ENCODE measurements at regions not wholly inside any gene's neighbourhood (a gene's known extent, or its start where the extent isn't known, plus 50 kb on each side); places are given as distances from the start of the nearest gene placed in this dataset.
"Not testable (repeated sequence)": the region's sequence is repeated elsewhere in the genome, so short reads cannot be mapped to it uniquely, and the experiment has no call there.

DNA sequence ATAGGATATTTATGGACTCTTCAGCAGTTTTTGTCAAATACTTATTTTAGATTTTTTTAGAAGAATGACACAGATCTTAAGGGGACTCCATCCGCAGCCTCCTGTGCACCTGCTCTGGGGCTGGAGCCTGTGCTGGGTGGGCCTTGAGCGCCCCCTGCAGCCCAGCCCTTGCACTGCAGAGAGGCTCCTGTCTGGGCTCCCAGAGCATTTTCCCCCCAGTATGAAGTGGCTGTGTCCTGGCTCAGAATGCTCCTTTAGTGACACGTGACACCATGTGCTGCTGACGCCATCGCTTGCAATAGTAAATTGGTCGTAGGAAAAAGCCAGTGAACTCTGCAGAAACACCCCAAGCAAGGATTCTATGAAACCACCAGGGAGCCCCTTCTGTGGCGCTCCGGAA, 479.7 kb downstream of the TMEM121 start:
- TF ChIP-seq, protein P1, sequence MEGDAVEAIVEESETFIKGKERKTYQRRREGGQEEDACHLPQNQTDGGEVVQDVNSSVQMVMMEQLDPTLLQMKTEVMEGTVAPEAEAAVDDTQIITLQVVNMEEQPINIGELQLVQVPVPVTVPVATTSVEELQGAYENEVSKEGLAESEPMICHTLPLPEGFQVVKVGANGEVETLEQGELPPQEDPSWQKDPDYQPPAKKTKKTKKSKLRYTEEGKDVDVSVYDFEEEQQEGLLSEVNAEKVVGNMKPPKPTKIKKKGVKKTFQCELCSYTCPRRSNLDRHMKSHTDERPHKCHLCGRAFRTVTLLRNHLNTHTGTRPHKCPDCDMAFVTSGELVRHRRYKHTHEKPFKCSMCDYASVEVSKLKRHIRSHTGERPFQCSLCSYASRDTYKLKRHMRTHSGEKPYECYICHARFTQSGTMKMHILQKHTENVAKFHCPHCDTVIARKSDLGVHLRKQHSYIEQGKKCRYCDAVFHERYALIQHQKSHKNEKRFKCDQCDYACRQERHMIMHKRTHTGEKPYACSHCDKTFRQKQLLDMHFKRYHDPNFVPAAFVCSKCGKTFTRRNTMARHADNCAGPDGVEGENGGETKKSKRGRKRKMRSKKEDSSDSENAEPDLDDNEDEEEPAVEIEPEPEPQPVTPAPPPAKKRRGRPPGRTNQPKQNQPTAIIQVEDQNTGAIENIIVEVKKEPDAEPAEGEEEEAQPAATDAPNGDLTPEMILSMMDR (conservative IDR thresholded peaks at IDR 0.05) = peak; percentile 78

DNA sequence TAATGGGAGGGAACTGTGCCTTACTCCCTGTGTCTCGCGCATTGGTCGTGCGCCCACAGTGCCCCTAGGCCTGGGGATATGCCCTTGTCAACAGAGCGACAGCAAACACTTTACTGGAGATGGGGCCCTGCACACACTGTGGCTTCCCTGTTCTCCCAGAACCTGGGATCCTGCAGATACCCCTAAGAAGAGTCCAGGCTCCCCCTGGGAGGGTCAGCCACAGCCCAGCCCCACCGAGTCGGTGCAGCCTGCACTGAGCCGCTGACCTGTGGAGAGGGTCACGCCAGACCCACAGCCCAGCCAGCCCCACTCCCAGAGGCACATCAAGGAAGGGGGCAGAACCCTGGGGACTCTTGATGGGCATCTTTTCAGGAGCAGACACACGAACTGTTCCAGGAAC, 480.3 kb downstream of the TMEM121 start:
- not testable (repeated sequence) for H3K27ac ChIP-seq

More for the DNA sequence above, 479.7 kb downstream of the TMEM121 start:
- not testable (repeated sequence) for H3K27ac ChIP-seq

DNA sequence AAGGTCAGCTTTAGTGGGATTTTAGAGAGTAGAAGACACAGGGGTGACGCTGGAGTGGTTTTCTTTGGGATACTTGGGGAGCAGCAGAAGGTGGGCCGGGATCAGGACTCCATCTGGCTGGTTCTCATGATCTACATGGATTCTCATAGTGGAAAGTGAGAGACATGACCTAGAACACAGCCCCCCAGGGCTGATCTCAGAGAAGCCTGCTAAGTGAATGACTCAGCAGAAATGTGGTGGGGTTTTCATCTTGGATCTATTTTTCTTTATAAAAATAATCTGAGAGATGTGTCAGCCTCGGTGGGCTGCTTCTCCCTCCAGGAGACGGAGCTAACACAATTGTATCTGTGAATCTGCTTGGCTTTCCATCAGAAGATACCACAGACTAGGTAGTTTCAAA, 484.4 kb downstream of the TMEM121 start:
- no peak overlapping the region for H3K27ac ChIP-seq
- TF ChIP-seq, protein P1 (conservative IDR thresholded peaks at IDR 0.05) = no peak

DNA sequence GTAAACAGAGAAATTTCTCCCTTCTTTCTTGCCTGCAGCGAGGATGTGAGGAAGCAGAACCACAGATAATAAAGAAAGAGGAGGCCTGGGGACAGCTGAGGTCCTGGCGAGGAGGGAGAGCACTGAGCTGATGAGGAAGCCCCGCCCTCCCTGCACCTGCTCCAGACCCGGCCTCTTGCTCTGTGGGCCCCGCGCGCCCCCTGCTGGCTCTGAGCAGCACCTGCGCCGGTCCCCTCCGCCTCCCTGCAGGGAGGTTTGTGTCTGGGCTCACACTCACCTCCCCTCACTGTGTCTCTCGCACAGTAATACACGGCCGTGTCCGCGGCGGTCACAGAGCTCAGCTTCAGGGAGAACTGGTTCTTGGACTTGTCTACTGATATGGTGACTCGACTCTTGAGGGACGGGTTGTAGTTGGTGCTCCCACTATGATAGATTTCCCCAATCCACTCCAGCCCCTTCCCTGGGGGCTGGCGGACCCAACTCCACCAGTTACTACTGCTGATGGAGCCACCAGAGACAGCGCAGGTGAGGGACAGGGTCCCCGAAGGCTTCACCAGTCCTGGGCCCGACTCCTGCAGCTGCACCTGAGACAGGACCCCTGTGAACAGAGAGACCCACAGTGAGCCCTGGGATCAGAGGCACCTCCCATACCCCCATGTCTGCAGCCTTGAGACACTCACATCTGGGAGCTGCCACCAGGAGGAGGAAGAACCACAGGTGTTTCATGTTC, 485.4 kb downstream of the TMEM121 start:
- TF ChIP-seq, protein P1 (conservative IDR thresholded peaks at IDR 0.05) = peak; percentile 84
- not testable (repeated sequence) for H3K27ac ChIP-seq

DNA sequence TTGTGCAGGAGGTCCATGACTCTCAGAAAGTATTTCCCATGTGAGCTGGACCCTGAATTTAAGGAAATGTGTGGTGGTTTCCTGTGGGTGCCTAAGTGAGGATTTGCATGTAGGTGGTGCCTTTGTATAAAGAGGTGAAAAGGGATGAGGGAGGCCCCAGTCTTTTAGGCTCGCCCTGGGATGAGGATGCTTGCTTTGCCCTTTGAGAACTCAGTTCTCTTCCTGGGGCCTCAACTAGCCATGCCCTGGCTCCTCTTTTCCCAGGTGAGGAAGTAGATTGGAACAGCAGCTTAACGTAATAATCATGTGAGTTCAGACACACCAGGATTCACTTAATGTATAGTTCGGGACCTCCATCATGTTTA, 486.0 kb downstream of the TMEM121 start:
- H3K27ac ChIP-seq = not testable (repeated sequence)

DNA sequence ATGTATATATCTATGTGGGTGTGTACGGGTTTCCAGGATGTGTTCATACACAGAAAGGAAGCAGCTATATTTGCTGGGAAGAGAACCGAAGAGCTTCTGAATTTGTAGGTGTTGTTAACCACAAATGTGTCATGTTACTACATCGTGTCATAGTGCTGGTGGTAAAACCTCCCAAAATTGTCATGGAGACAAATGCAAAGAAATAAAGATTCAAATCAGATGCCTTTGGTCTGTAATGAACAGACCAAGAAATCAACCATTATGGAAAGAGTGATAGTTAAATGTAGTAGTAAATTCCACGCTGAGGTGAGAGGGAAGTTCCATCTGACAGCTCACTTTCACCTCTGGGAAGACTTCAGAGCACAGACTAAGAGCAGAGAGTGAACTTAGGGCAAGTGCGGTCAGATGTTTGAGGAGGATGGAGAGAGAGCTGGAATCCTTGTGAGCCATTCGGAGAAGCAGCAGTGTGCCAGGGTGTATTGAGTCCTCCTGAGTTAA, 487.5 kb downstream of the TMEM121 start:
- TF ChIP-seq, protein P1 (conservative IDR thresholded peaks at IDR 0.05) = no peak
- no peak overlapping the region for H3K27ac ChIP-seq

DNA sequence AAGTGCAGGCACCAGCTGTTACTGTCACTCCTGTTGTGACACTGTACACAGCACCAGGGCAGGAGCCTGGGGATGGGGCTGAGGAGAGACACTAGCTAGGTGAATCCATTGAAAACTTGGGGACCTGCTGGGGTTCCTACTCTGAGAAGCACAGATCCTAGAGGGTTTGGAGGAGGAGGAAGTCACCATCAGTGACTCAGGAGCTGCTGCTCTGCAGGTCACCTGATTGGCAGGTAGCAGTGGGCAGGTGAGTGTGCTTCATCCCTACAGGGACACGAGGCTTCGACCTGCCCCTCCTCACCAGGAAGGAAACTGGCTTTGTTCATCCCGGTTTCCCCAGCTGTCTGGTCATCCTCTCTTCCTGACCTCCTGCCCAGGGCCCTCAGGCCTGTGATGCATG, 491.6 kb downstream of the TMEM121 start:
- H3K27ac ChIP-seq = not testable (repeated sequence)

DNA sequence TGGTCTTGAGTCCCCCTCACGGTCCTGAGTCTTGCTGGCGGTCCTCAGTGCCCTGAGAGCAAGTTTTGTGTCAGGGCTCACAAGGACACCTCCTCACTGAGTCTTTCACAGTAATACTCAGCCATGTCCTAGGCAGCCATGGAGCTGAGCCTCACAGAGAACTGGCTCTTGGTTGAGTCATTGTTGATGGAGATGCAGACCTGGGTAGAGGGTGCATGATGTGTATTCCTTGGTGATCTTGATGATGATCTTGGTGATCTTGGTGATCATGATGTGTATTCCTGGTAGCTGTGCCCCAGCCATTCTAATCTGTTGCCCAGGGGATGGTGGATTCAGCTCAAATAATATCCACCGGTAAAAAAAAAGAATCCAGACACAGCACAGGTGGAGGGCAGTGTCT, 495.4 kb downstream of the TMEM121 start:
- TF ChIP-seq, protein P1 (conservative IDR thresholded peaks at IDR 0.05) = no peak
- no peak overlapping the region for H3K27ac ChIP-seq

DNA sequence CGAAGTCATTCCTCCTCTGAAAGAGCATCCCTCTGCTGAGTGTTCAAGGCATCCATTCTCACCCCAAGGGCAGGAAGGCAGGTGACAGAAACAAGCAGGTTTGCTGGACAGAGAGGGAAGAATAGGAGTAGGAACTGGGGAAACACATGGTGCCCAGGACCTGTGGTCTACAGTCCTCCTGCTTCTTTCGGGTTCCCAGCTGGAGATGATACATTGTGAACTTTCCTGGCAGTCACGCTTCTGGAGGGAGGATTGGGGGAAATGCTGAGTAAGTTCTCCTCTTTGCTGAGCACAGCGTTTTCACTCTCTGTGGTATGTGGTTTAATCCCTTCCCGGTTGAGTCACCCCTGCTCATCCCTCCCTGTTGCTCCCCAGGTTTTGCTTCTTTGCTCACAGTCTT, 496.3 kb downstream of the TMEM121 start:
- H3K27ac ChIP-seq = not testable (repeated sequence)

DNA sequence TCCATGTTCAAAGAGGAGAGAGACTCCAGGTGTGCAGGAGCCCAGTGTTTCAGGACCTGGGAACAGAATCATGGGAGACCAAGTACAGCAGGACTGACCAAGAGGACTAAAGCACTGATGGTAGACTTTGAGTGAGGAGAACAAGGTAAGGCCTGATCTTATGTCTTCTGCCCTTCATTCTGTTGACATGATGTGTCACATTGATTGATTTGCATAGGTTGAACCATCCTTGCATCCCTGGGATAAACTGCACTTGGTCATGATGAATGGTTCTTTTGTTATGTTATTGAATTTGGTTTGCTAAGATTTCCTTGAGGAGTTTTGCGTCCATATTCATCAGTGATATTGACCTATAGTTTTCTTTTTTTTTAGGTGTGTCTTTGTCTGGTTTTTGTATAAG, 497.0 kb downstream of the TMEM121 start:
- TF ChIP-seq, protein P1 (conservative IDR thresholded peaks at IDR 0.05) = no peak
- H3K27ac ChIP-seq = no peak overlapping the region

Data from VCaP (cell line).